ENCODE measurements at regions not wholly inside any gene's neighbourhood (a gene's known extent, or its start where the extent isn't known, plus 50 kb on each side); places are given as distances from the start of the nearest gene placed in this dataset.

DNA sequence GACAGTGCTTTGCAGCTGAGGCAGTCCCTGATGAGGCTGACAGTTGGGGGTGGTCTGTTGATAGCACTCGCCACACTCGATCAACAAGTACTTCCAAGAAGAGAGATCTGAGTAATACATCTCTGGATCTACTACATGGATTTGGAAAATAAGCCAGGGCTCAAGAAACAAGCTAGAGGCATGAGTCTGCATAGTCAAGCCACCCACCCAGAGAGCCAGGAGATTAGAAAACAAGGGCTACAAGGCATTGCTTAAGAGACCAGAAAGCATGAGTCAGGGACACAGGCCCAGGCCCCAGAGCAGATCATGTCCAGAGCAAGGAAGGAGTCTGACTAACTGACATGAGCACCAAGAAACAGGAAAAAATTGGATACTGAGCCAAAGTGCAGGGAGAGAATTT lies 196.9 kb upstream of the CWC22 start:
- TF ChIP-seq, protein P1, sequence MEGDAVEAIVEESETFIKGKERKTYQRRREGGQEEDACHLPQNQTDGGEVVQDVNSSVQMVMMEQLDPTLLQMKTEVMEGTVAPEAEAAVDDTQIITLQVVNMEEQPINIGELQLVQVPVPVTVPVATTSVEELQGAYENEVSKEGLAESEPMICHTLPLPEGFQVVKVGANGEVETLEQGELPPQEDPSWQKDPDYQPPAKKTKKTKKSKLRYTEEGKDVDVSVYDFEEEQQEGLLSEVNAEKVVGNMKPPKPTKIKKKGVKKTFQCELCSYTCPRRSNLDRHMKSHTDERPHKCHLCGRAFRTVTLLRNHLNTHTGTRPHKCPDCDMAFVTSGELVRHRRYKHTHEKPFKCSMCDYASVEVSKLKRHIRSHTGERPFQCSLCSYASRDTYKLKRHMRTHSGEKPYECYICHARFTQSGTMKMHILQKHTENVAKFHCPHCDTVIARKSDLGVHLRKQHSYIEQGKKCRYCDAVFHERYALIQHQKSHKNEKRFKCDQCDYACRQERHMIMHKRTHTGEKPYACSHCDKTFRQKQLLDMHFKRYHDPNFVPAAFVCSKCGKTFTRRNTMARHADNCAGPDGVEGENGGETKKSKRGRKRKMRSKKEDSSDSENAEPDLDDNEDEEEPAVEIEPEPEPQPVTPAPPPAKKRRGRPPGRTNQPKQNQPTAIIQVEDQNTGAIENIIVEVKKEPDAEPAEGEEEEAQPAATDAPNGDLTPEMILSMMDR (conservative IDR thresholded peaks at IDR 0.05; ENCODE audit: low read depth, low read length), result no peak
- TF ChIP-seq EZH2 (IDR thresholded peaks at IDR 0.05; ENCODE audit: borderline replicate concordance, low read depth, low read length, poor library complexity, severe bottlenecking), result no peak

Data from A673 (cell line).